MG63 (cell line): ENCODE measurements at regions not wholly inside any gene's neighbourhood (a gene's known extent, or its start where the extent isn't known, plus 50 kb on each side); places are given as distances from the start of the nearest gene placed in this dataset.

ENCODE experiments used
- DNase-seq: peaks from one replicate; pipeline ENCODE4 v3.0.0-alpha.2; 2020
- H3K27me3 ChIP-seq: fragments of 250-450 bp; sonication (Bioruptor Pico); 2 replicates; pipeline ENCODE4 v1.5.1; 2020; ENCODE audit warnings: mild to moderate bottlenecking, moderate library complexity
- H3K36me3 ChIP-seq: fragments of 250-450 bp; sonication (Bioruptor Pico); 2 replicates; pipeline ENCODE4 v1.5.1; 2020; ENCODE audit warnings: mild to moderate bottlenecking, moderate library complexity
- H3K4me3 ChIP-seq: fragments of 250-450 bp; sonication (Bioruptor Pico); 2 replicates; pipeline ENCODE4 v1.5.1; 2020; ENCODE audit warnings: mild to moderate bottlenecking, moderate library complexity
- H3K9me3 ChIP-seq: fragments of 250-450 bp; sonication (Bioruptor Pico); 2 replicates; pipeline ENCODE4 v1.5.1; 2020; ENCODE audit warnings: mild to moderate bottlenecking, moderate library complexity

DNA sequence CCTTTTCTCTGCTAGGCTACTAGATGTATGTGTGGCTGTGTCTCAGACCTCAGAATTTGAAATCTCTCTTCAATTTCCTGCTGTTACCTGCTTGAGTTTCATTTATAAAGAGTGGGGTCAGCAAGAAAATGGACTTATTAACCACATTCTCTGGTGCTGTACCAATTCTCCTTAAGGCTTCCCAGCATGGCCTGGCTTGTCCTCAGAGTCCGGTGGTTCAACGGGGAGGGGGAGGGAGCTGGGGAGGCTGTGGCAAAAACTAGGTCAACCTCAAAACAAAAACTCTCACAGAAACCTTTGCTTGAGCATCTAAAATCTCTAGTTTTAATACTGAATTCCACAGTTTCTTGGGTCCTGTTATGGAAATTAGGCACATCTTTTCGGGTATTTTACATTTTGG lies 389.1 kb upstream of the COBL start:
- H3K27me3 ChIP-seq = no peaks in the 10 kb centered on the region
- DNase-seq = no peak
- no peak overlapping the region for H3K4me3 ChIP-seq
- H3K9me3 ChIP-seq = no peaks in the 10 kb centered on the region
- no peaks in the 10 kb centered on the region for H3K36me3 ChIP-seq

DNA sequence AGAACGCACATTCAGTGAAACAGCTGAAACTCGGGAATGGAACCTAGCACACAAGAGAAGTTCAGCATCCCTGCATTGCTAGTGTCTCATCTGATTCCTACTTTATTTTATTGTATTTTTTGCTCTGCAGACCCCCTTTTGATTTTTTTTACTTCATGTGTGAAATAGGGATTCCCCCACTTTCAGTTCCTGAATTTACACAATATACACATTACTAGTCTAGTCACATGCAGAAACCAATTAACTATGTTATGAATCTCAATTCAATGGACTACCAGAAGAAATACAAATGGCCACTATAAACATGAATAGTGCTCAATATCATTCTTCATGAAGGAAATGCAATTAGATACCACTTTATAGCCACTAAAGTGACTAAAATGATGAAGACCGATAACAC lies 386.1 kb upstream of the COBL start:
- Histone ChIP-seq H3K4me3 (no peak overlapping the region), H3K9me3 (no peaks in the 10 kb centered on the region), H3K36me3 (no peaks in the 10 kb centered on the region), H3K27me3 (no peaks in the 10 kb centered on the region)
- DNase-seq = no peak

DNA sequence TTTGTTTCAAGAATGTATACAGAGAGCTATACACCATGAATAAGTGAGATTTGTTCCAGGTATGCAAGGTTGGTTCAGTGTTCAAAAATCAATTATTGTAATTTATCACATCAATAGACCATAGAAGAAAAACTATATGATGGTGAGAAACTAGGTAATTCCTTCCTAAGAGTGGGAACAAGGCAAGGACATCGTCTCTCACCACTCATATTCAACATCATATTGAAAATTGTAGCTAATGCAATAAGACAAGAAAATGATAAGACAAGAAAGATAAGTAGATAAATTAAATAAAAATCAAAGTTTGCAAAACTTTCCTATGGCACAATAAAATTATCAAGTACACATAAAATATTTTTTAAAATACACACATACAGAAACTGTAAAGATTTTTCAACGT lies 385.3 kb upstream of the COBL start:
- H3K4me3 ChIP-seq = no peak overlapping the region
- no peaks in the 10 kb centered on the region for H3K9me3 ChIP-seq
- DNase-seq = no peak
- no peaks in the 10 kb centered on the region for H3K27me3 ChIP-seq
- no peaks in the 10 kb centered on the region for H3K36me3 ChIP-seq

DNA sequence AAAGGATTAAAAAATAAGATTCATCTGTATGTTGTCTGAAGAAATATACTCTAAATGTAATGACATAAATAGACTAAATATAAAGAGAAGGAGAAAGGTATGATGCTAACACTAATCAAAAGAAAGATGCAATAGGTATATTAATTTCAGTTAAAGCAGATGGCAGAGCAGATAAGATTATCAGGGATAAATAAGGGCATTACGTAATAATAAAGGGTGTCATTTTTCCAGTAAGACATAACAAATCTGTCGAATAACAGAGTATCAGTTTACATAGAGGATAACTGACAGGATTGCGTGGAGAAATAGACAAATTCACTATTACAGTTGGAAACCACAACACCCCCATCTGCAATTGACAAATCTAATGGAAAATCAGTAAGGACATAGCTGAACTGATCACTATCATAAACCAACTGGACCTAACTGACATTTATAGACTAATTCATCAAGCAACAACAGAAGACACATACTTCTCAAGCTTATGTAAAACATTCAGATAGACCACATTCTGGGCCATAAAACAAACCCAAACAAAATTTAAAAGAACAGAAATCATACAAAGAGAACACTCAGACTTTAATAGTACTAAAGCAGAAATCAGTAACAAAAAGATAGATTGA lies 384.1 kb upstream of the COBL start:
- no peaks in the 10 kb centered on the region for H3K27me3 ChIP-seq
- no peak for DNase-seq
- no peaks in the 10 kb centered on the region for H3K36me3 ChIP-seq
- no peak overlapping the region for H3K4me3 ChIP-seq
- H3K9me3 ChIP-seq = no peaks in the 10 kb centered on the region

DNA sequence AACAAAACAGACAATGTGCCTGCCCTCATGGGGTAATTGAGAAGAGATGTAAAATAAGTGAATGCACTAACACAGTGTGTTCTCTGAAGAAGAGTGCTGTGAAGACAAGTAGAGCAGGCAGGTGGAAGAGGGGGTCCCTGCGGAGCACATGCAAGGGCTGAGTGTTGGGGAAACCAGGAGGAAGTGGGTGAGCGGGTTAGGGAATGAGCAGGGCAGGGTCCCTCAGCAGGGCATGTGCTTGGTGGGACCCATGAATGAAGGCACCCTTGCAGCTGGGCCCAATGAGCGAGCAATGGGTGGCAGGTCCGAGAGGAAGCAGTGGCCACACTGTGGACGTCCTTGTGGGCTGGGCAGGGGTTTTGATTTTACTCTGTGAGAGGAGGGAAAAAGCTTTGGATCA lies 376.6 kb upstream of the COBL start:
- H3K36me3 ChIP-seq = no peaks in the 10 kb centered on the region
- H3K9me3 ChIP-seq = no peaks in the 10 kb centered on the region
- no peak for DNase-seq
- H3K27me3 ChIP-seq = no peaks in the 10 kb centered on the region
- H3K4me3 ChIP-seq = no peak overlapping the region

DNA sequence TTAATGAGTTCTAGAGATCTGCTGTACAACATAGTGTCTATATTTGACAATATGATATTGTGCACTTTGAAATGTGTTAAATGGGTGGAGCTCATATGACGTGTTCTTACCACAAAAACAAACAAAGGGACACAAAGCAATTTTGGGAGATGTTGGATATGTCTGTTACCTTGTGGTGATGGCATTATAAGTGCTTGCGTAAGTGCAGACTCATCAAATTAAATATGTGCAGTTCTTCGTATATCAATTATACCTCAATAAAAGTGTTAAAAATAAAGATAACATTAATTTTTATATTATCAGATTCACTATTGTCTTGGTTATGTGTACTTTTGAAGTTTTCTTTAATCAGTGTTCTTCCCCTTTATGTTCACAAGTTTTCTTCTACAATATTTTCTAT lies 372.9 kb upstream of the COBL start:
- no peak overlapping the region for H3K4me3 ChIP-seq
- H3K36me3 ChIP-seq = no peaks in the 10 kb centered on the region
- no peaks in the 10 kb centered on the region for H3K27me3 ChIP-seq
- no peaks in the 10 kb centered on the region for H3K9me3 ChIP-seq
- DNase-seq = no peak

DNA sequence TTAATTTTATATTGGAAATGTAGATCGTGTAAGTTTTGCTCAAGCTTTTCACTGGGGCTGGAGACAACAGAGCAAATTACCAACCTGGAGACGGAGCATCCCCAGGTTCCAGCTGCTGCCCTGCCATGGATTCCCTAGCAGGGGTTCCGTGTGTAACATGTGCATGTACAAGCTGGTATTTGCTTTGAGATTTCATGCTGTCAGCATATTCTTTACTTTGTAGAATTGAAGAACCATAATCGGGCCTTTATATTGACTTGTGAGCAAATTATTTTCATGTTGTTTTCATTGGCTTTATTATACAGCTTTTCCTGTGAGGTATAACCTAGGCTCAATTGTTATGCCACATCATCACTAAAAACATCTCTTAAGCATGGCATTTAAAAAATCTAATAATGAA lies 369.2 kb upstream of the COBL start:
- no peak for DNase-seq
- H3K4me3 ChIP-seq = no peak overlapping the region
- H3K36me3 ChIP-seq = no peaks in the 10 kb centered on the region
- no peaks in the 10 kb centered on the region for H3K9me3 ChIP-seq
- H3K27me3 ChIP-seq = no peaks in the 10 kb centered on the region

DNA sequence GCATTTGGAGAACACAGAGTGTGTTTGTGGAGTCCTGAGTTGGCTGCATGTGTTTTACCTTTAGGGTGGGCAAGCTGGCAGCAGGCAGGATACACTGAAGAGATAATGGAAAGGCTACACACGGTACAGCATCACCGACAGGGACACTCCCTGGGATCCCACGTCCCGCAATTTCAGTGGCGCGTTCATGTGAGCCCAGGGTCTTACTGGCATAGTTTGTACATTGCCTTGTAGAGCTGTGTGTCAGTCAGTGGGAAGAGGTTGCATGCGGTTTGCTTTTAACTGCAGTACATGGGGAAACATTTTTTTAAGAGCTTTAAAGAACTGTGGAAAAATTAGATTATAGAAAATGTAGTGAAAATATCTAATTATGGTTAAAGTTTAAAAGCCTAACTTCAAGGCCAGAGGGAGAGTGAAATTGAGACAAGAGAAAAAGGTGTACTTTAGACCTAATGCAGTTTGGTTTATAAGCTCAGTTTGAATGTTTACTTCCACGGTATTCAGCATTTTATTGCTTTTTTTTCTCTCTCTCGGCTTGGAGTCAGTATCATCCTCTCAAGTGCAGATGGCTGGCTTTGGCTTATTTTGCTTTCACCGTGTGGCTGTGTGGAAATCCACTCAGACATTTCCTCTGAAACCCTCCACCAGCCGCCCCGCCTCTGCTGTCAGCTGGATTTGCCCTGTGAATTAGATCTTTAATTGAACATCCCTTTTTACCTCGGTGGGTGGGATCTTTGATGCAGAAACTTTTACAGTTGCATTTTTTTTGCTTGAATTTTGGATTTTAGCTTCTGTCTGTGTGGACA lies 364.2 kb upstream of the COBL start:
- H3K27me3 ChIP-seq = no peaks in the 10 kb centered on the region

DNA sequence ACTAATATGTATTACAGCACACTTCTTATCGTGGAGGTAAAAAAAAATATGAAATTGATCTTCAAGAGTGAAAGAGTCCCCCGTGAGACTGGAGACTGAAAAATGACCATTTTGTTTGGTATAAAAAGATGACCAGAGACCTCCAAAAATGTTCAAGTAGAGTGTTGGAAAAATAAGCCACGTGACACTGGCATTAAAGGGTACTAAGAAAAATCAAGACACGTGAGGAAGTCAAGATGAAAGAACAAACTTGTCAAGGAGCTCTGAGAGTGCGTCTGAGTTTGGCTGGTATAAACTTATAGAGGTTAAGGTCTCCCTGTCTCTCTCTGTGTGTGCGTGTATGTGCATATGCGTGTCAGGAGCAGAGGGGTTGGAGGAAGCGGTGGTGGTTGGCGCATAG lies 362.7 kb upstream of the COBL start:
- Histone ChIP-seq H3K4me3 (no peak overlapping the region), H3K36me3 (no peaks in the 10 kb centered on the region), H3K27me3 (no peaks in the 10 kb centered on the region), H3K9me3 (no peaks in the 10 kb centered on the region)
- DNase-seq = no peak

More for the DNA sequence above, 364.2 kb upstream of the COBL start:
- Histone ChIP-seq H3K36me3 (no peaks in the 10 kb centered on the region), H3K4me3 (no peak overlapping the region), H3K9me3 (no peaks in the 10 kb centered on the region)
- DNase-seq = no peak

DNA sequence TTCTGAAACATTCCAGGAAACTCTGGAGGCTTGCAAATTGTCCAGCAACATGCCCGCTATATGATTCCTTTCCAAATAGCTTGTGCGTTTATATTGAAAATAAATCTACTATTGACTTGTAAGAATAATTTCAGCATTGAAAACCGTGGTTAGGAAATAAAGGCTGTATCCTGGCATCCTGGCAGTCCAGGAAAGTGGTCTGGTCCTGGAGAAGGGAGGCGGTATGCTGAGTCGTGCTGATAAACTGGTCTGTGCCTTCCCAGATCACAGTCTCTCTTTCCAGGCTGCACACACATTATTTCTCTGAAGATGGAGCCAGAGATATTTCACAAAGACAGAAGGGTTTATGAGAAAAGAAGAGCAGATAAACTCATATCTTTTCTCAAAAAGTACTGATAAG lies 350.1 kb upstream of the COBL start:
- Histone ChIP-seq H3K27me3 (no peaks in the 10 kb centered on the region), H3K36me3 (no peaks in the 10 kb centered on the region), H3K9me3 (no peaks in the 10 kb centered on the region), H3K4me3 (no peak overlapping the region)
- DNase-seq = no peak

DNA sequence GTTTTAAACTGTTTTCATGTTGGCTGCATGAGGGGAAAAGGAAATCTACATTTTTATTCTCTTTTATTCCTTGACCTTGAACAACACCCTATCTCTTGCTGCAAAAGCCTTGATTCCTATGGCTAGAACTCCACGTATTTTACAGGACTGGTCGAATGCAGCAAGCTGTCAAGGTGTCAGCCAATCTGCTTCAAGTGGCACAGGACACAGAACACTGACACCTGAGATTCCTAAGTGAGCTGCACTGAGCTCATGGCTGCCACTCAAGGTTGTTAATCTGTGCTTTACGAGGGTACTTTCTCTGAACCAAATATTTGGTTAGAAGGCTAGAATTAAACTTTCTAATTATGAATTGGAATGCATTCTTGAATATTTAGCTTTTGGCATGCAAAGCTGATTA lies 349.7 kb upstream of the COBL start:
- Histone ChIP-seq H3K4me3 (no peak overlapping the region), H3K27me3 (no peaks in the 10 kb centered on the region), H3K36me3 (no peaks in the 10 kb centered on the region)

DNA sequence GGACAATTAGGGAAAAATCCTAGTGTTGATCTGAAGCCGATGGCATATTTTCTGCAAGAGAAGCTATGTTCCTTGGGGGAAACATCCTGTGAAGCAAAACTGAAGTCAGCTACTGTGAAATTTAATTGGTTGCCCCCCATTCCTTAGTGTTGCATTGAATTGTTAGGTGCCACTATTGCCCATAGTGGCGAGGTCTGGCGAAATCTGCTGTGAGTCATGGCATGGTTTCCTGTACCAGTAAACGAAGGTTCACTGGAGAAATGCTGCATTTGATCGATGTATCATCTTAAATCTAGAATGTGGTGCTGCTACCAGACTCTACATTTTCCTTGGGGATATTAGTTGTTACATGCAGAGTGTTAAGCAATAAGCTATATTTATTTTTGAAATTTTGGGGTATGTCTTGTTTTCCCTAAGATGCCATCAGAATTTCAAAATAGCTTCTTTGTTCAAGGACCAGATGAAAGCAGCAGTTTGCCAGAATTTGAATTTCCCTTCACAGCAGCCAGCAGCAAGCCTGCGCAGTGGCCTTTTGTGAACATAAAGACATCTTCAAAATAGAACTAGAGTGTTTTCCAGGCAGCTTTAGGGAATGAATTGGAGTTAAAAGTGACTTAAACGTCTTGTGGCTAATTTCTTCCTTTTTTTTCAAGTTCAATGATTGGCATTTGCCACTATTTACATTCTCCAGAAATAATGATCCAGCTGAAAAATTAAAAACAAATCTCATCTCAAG lies 348.6 kb upstream of the COBL start:
- Histone ChIP-seq H3K27me3 (no peaks in the 10 kb centered on the region), H3K9me3 (no peaks in the 10 kb centered on the region), H3K36me3 (no peaks in the 10 kb centered on the region), H3K4me3 (no peak overlapping the region)
- DNase-seq = no peak

More for the DNA sequence above, 349.7 kb upstream of the COBL start:
- DNase-seq = no peak
- H3K9me3 ChIP-seq = no peaks in the 10 kb centered on the region

DNA sequence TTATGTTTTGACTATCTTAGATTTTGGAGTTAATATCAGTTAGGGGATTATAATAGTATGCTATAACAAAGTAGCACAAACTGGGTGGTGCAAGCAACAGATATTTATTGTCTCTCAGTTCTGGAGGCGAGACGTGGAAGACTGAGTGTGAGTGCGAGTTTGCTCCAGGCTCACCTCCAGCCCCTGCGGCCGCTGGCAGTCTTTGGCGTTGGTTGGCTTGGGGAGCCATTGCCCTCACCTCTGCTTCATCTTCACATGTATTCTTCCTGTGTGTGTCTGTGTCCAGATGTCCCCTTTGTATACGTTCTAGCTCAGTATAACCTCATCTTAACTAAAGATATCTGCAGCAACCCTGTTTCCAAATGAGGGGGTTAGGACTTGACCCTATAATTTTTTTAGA lies 343.9 kb upstream of the COBL start:
- no peak for DNase-seq
- Histone ChIP-seq H3K36me3 (no peaks in the 10 kb centered on the region), H3K9me3 (no peaks in the 10 kb centered on the region), H3K27me3 (no peaks in the 10 kb centered on the region), H3K4me3 (no peak overlapping the region)

DNA sequence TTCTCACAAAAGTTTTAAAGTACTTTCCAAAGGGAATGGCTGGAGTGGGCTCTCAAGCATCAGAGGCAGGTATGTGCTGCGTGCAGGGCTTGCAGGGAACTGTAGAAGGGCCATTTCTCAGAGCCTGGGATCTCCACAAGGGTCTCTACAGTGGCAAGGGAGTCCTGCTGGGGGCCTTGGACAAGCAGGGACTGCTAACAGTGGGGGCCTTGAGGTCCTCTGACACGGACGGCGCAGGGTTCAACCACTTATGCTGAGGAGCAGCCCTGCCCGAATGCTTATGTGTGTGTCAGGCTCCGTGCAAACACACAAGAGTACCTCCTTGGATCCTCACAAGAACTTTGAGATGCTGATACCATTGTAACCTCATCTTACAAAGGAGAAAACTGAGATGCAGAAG lies 342.1 kb upstream of the COBL start:
- Histone ChIP-seq H3K27me3 (no peaks in the 10 kb centered on the region), H3K36me3 (no peaks in the 10 kb centered on the region), H3K4me3 (no peak overlapping the region), H3K9me3 (no peaks in the 10 kb centered on the region)
- DNase-seq = no peak

DNA sequence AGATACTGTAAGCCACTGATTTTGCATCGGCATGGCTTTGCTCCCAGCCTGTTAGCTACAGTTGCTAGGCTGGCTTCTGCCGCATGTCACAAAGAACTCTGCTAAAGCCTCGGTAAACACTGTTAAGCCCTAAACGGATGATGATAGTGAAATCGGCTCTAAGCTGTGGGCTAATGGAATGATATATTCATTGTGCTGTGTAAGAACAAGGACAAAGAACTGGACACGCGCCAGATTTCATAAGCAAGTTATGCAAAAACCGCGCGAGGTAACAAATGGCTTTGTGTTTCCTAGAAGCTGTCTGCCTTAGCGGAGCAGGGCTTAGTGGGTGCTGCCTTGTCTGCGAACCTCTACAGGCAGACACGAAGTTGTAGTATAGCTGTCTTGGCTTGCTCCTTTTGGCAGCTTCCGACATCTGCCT lies 331.3 kb upstream of the COBL start:
- no peaks in the 10 kb centered on the region for H3K36me3 ChIP-seq
- H3K4me3 ChIP-seq = no peak overlapping the region
- DNase-seq = no peak
- H3K27me3 ChIP-seq = no peaks in the 10 kb centered on the region
- H3K9me3 ChIP-seq = no peaks in the 10 kb centered on the region

DNA sequence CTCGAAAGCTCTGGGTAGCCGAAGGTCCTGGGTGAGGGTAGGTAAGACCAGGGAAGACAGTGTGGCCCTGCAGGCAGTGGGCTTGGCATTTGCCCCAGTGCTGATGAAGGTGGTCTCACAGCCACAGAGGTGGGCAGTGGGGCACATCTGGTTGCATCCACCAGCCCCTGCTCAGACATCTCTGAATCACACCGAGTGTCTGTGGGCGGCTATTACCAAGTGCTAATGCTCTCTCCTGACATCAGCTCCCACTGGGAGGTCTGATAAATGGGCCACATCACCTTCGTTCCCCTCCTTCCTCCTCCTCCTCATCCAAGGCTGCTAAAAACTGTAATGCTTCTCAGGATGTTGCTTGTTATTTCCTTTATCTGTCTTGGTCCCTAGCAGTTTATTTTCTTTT lies 330.9 kb upstream of the COBL start:
- Histone ChIP-seq H3K9me3 (no peaks in the 10 kb centered on the region), H3K4me3 (no peak overlapping the region), H3K36me3 (no peaks in the 10 kb centered on the region), H3K27me3 (no peaks in the 10 kb centered on the region)
- no peak for DNase-seq

DNA sequence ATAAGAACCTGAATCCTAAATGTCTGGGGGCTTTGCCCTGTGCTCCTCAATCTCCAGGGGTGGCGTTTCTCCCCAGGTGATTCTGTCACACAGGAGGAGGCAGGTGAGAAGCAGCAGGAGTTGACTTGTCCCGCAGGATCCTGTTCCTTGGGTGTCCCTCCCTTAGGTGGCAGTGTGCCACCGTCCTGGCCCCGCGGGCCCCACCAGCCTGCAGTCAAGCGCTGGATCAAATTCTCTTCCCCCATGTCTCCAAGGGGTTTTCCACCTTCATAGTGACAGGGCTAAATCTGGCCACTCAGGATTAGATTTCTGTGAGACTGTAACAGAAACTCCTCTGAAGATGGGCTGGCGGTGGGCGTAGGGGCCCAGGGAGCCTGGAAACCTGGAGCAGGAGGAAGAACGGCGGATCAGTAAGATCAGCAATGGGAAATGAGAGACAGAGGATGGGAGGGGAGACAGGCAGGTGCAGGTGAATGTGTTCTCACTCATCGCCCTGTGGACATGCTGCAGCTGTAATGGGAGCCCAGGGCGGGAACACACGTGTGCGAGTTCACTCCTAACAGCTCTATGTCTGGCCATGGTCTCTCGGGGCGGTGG lies 329.2 kb upstream of the COBL start:
- no peaks in the 10 kb centered on the region for H3K36me3 ChIP-seq
- no peak overlapping the region for H3K4me3 ChIP-seq
- H3K9me3 ChIP-seq = no peaks in the 10 kb centered on the region

More for the DNA sequence above, 329.2 kb upstream of the COBL start:
- DNase-seq = no peak
- H3K27me3 ChIP-seq = no peaks in the 10 kb centered on the region
